IMR-90 (cell line): ENCODE measurements at regions not wholly inside any gene's neighbourhood (a gene's known extent, or its start where the extent isn't known, plus 50 kb on each side); places are given as distances from the start of the nearest gene placed in this dataset.

ENCODE experiments used
- CEBPB ChIP-seq: IDR thresholded peaks from 2 replicates; pipeline ENCODE4 v1.6.1; 2012; ENCODE audit warnings: low read depth, low read length, improper control_type of control experiment
- CHD1 ChIP-seq: IDR thresholded peaks from 2 replicates; pipeline ENCODE4 v1.6.1; 2012; ENCODE audit warnings: low read depth, low read length, improper control_type of control experiment
- CTCF ChIP-seq: conservative IDR thresholded peaks from 2 replicates; pipeline ENCODE4 v1.5.1; 2012; ENCODE audit warnings: mild to moderate bottlenecking, low read depth, low read length, improper control_type of control experiment
- ELK1 ChIP-seq: fragments of 150-350 bp; IDR thresholded peaks from 2 replicates; pipeline ENCODE4 v1.6.1; 2016; ENCODE audit warnings: low read depth, mild to moderate bottlenecking, low read length, moderate library complexity, borderline replicate concordance
- FOS ChIP-seq: fragments of 150-350 bp; IDR thresholded peaks from 2 replicates; pipeline ENCODE4 v1.6.1; 2016; ENCODE audit warnings: low read depth, low read length
- MAFK ChIP-seq: IDR thresholded peaks from 2 replicates; pipeline ENCODE4 v1.6.1; 2012; ENCODE audit warnings: low read depth, low read length, improper control_type of control experiment
- MXI1 ChIP-seq: IDR thresholded peaks from 2 replicates; pipeline ENCODE4 v1.6.1; 2012; ENCODE audit warnings: low read depth, mild to moderate bottlenecking, low read length, moderate library complexity, borderline replicate concordance
- NFE2L2 ChIP-seq: fragments of 150-350 bp; IDR thresholded peaks from 2 replicates; pipeline ENCODE4 v1.6.1; 2016; ENCODE audit warnings: low read depth, mild to moderate bottlenecking, low read length
- POLR2A ChIP-seq: IDR thresholded peaks from 2 replicates; pipeline ENCODE4 v1.6.1; 2012; ENCODE audit warnings: mild to moderate bottlenecking, low read depth, low read length
- RAD21 ChIP-seq: IDR thresholded peaks from 2 replicates; pipeline ENCODE4 v1.6.1; 2012; ENCODE audit warnings: low read length, improper control_type of control experiment
- RCOR1 ChIP-seq: IDR thresholded peaks from 2 replicates; pipeline ENCODE4 v1.6.1; 2012; ENCODE audit warnings: mild to moderate bottlenecking, low read length, improper control_type of control experiment; ENCODE audit not compliant: insufficient replicate concordance
- RFX5 ChIP-seq: IDR thresholded peaks from 2 replicates; pipeline ENCODE4 v1.8.0; 2012; ENCODE audit warnings: low read depth, mild to moderate bottlenecking, low read length, moderate library complexity
- SMC3 ChIP-seq: fragments of 150-350 bp; IDR thresholded peaks from 2 replicates; pipeline ENCODE4 v1.6.1; 2016; ENCODE audit warnings: low read depth, mild to moderate bottlenecking, antibody characterized with exemption, low read length, moderate library complexity
- USF2 ChIP-seq: fragments of 150-350 bp; IDR thresholded peaks from 2 replicates; pipeline ENCODE4 v1.6.1; 2017; ENCODE audit warnings: mild to moderate bottlenecking, antibody characterized with exemption, low read length, low read depth

- TF ChIP-seq CTCF (no peak), POLR2A (no peak), RFX5 (no peak), CEBPB (no peak), MXI1 (no peak), USF2 (no peak), SMC3 (no peak), RCOR1 (no peak), NFE2L2 (no peak), RAD21 (no peak), ELK1 (no peak), FOS (no peak), MAFK (no peak), CHD1 (no peak)
These were observed 75.0 kb upstream of the NEURL1B start for GRCh38 chr5:172565931-172566665.
